HCT116 (cell line): ENCODE measurements at regions not wholly inside any gene's neighbourhood (a gene's known extent, or its start where the extent isn't known, plus 50 kb on each side); places are given as distances from the start of the nearest gene placed in this dataset.

ENCODE experiments used
- ATAC-seq: fragments of 200-7000 bp; cut with Tn5 transposase; 2 replicates; pipeline ENCODE4 v1.9.1; 2020; ENCODE audit warnings: mild to moderate bottlenecking, moderate library complexity
- BruUV-seq: library from RNA; stranded (reverse); fragments of 400-500 nt; replicated peaks from 2 replicates; lab custom pipeline; 2021; lab: Mats Ljungman, UMichigan
- CTCF ChIA-PET: fragments of 300-600 bp; sonication (Branson Sonifier 250); formaldehyde crosslinking; loops from one replicate; lab custom pipeline; 2021; ENCODE audit warnings: antibody characterized with exemption; lab: Charles Lee
- POLR2A ChIA-PET: fragments of 300-600, 350-600 bp; sonication (Branson Sonifier 250); formaldehyde crosslinking; loops from one replicate; lab custom pipeline; 2021; ENCODE audit warnings: antibody characterized with exemption; lab: Charles Lee
- RAD21 ChIA-PET, 2 experiments: fragments of 300-600 bp; sonication (Branson Sonifier 250); formaldehyde crosslinking; loops; one replicate each; lab custom pipeline; 2023; ENCODE audit warnings: low total read pairs in 2 of 2; ENCODE audit not compliant: uncharacterized antibody in 2 of 2, unreplicated experiment in 2 of 2, low non-redundant PET in 1 of 2; lab: Charles Lee
- DNase-seq: peaks from one replicate; pipeline ENCODE4 v3.0.0-alpha.2; 2010; ENCODE audit warnings: low read depth, low spot score
- H2AFZ ChIP-seq: fragments of 200-600 bp; shearing (Covaris generic), sonication (generic); 2 replicates; pipeline ENCODE4 v1.6.1; 2017; ENCODE audit warnings: low read depth, mixed run types, mixed read lengths, antibody characterized with exemption, low read length; ENCODE audit not compliant: poor library complexity, severe bottlenecking
- H3K27ac ChIP-seq: 2 replicates; pipeline ENCODE4 v1.5.1; 2012; ENCODE audit warnings: low read depth, low read length
- H3K27me3 ChIP-seq: fragments of 200-600 bp; sonication (generic); 2 replicates; pipeline ENCODE4 v1.6.1; 2016; ENCODE audit warnings: mixed run types, low read length, mixed read lengths; ENCODE audit not compliant: insufficient read depth
- H3K36me3 ChIP-seq, 2 experiments: fragments of 200-500 bp in 1 of 2; fragments of 200-600 bp in 1 of 2; sonication (Bioruptor generic) in 1 of 2; sonication (generic) in 1 of 2; 2 replicates each; pipeline versions ENCODE4 v1.5.1 to v1.6.1; 2014 to 2016; ENCODE audit warnings: low read length in 2 of 2, inconsistent platforms in 1 of 2, mixed read lengths in 1 of 2, mixed run types in 1 of 2; ENCODE audit not compliant: insufficient read depth in 2 of 2, control insufficient read depth in 1 of 2
- H3K4me1 ChIP-seq, 2 experiments: fragments of 200-600 bp in 1 of 2; sonication (generic) in 1 of 2; 2 replicates each; pipeline versions ENCODE4 v1.5.1 to v1.6.1; 2012 to 2017; ENCODE audit warnings: low read length in 2 of 2, inconsistent platforms in 1 of 2, mild to moderate bottlenecking in 1 of 2, mixed read lengths in 1 of 2, mixed run types in 1 of 2, moderate library complexity in 1 of 2; ENCODE audit not compliant: insufficient read depth in 2 of 2, control insufficient read depth in 1 of 2
- H3K4me2 ChIP-seq: fragments of 200-600 bp; sonication (generic); 2 replicates; pipeline ENCODE4 v1.6.1; 2017; ENCODE audit warnings: mixed run types, low read length, mixed read lengths
- H3K4me3 ChIP-seq, 2 experiments: fragments of 200-600 bp in 1 of 2; sonication (generic) in 1 of 2; replicated peaks in 1 of 2; 2 replicates each; pipeline ENCODE4 v1.5.1; 2011 to 2016; ENCODE audit warnings: low read length in 2 of 2, control low read depth in 1 of 2, low read depth in 1 of 2, mild to moderate bottlenecking in 1 of 2, mixed read lengths in 1 of 2, mixed run types in 1 of 2
- H3K79me2 ChIP-seq: fragments of 200-600 bp; sonication (generic); 2 replicates; pipeline ENCODE4 v1.6.1; 2017; ENCODE audit warnings: mild to moderate bottlenecking, mixed run types, low read length, moderate library complexity, mixed read lengths; ENCODE audit not compliant: insufficient read depth
- H3K9ac ChIP-seq: fragments of 200-600 bp; sonication (generic); 2 replicates; pipeline ENCODE4 v1.6.1; 2016; ENCODE audit warnings: low read length, mixed read lengths
- H3K9me2 ChIP-seq: fragments of 200-600 bp; sonication (generic), shearing (Covaris generic); 2 replicates; pipeline ENCODE4 v1.6.1; 2017; ENCODE audit warnings: mixed run types, mild to moderate bottlenecking, moderate library complexity; ENCODE audit not compliant: insufficient read depth
- H3K9me3 ChIP-seq, 2 experiments: fragments of 200-500 bp in 1 of 2; fragments of 200-600 bp in 1 of 2; sonication (Bioruptor generic) in 1 of 2; sonication (generic) in 1 of 2; 2 replicates each; pipeline ENCODE4 v1.6.1; 2014 to 2017; ENCODE audit warnings: low read length in 2 of 2, mixed read lengths in 2 of 2, inconsistent platforms in 1 of 2, low read depth in 1 of 2, mild to moderate bottlenecking in 1 of 2, mixed run types in 1 of 2, moderate library complexity in 1 of 2; ENCODE audit not compliant: control insufficient read depth in 1 of 2, insufficient read depth in 1 of 2
- H4K20me1 ChIP-seq: fragments of 200-600 bp; sonication (generic), shearing (Covaris generic); 2 replicates; pipeline ENCODE4 v1.6.1; 2017; ENCODE audit warnings: mixed run types, mild to moderate bottlenecking, moderate library complexity; ENCODE audit not compliant: insufficient read depth
- CBX3 ChIP-seq: IDR thresholded peaks from 2 replicates; pipeline ENCODE4 v1.6.1; 2012; ENCODE audit warnings: low read depth
- CEBPB ChIP-seq: IDR thresholded peaks from 2 replicates; pipeline ENCODE4 v1.6.1; 2012; ENCODE audit warnings: low read depth
- EGR1 ChIP-seq: IDR thresholded peaks from 2 replicates; pipeline ENCODE4 v1.6.1; 2012; ENCODE audit warnings: low read depth
- ELF1 ChIP-seq: IDR thresholded peaks from 2 replicates; pipeline ENCODE4 v1.6.1; 2012; ENCODE audit warnings: low read depth, borderline replicate concordance
- EZH2 ChIP-seq: fragments of 200-600 bp; sonication (generic); IDR thresholded peaks from 2 replicates; pipeline ENCODE4 v1.6.1; 2017; ENCODE audit warnings: antibody characterized with exemption, mixed run types
- FOSL1 ChIP-seq: IDR thresholded peaks from 2 replicates; pipeline ENCODE4 v1.6.1; 2012; ENCODE audit warnings: low read depth
- JUND ChIP-seq: IDR thresholded peaks from 2 replicates; pipeline ENCODE4 v1.6.1; 2012
- SIN3A ChIP-seq: IDR thresholded peaks from 2 replicates; pipeline ENCODE4 v1.6.1; 2012; ENCODE audit warnings: low read depth
- TCF7L2 ChIP-seq: IDR thresholded peaks from 2 replicates; pipeline ENCODE4 v1.7.0; 2011; ENCODE audit warnings: borderline replicate concordance, inconsistent platforms; ENCODE audit not compliant: insufficient read depth, insufficient read length; ENCODE audit errors: extremely low read depth
- YY1 ChIP-seq: IDR thresholded peaks from 2 replicates; pipeline ENCODE4 v1.6.1; 2011; ENCODE audit warnings: low read length, low read depth, moderate library complexity, mild to moderate bottlenecking; ENCODE audit not compliant: insufficient replicate concordance; ENCODE audit errors: extremely low read depth
- ZFX ChIP-seq: fragments of 450-650 bp; IDR thresholded peaks from 2 replicates; pipeline ENCODE4 v1.6.1; 2017
- ZNF274 ChIP-seq: fragments of 200-500 bp; sonication (Bioruptor generic); IDR thresholded peaks from 2 replicates; pipeline ENCODE4 v1.6.1; 2014; ENCODE audit warnings: mild to moderate bottlenecking, low read depth, low read length, inconsistent platforms
- intact Hi-C: fragments of 100-400 bp; cut with micrococcal nuclease; formaldehyde crosslinking; loops from 2 replicates; pipeline ENCODE4 v1.10.0; 2022
- TF ChIP-seq, protein P1 (sequence below): IDR thresholded peaks from 2 replicates; pipeline ENCODE4 v1.6.1; 2012
- TF ChIP-seq, protein P2 (sequence below): IDR thresholded peaks from 2 replicates; pipeline ENCODE4 v1.6.1; 2012
- TF ChIP-seq, protein P3 (sequence below): IDR thresholded peaks from 2 replicates; pipeline ENCODE4 v1.6.1; 2011; ENCODE audit warnings: mild to moderate bottlenecking, low read length, moderate library complexity; ENCODE audit not compliant: insufficient replicate concordance; ENCODE audit errors: extremely low read depth
- TF ChIP-seq, protein P4 (sequence below), 3 experiments: fragments of 200-600 bp in 1 of 3; sonication (generic) in 1 of 3; IDR thresholded peaks in 2 of 3; conservative IDR thresholded peaks in 1 of 3; 2 replicates each; pipeline ENCODE4 v1.5.1; 2012 to 2017; ENCODE audit warnings: low read depth in 2 of 3, low read length in 2 of 3, antibody characterized with exemption in 1 of 3, borderline replicate concordance in 1 of 3, control low read depth in 1 of 3, mild to moderate bottlenecking in 1 of 3, mixed read lengths in 1 of 3, mixed run types in 1 of 3, moderate library complexity in 1 of 3; ENCODE audit not compliant: insufficient read depth in 1 of 3

DNA sequence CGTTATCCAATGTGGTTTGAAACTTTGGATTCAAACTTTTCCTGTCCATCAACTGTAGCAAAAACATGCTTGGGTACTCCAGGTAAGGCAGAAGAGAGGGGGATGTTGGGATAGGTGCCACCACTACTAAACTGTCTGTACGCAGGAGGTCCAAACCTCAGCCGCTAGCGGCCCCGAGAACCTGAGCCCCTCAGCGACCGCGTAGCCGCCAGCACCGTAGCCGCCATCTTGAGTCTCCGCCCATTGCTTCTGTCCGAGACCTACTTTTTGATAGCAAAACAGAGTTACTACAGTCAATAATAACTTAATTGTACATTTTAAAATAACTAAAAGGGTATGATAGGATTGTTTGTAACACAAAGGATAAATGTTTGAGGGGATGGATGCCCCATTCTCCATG is 119.9 kb upstream of the GRID2 start:
- Histone ChIP-seq H3K79me2 (no peaks in the 10 kb centered on the region), H3K4me1 (no peaks in the 10 kb centered on the region), H3K9me2 (no peaks in the 10 kb centered on the region), H3K36me3 (no peaks in the 10 kb centered on the region), H3K4me3 (no peak overlapping the region), H3K4me2 (no peak overlapping the region), H3K27me3 (no peaks in the 10 kb centered on the region), H4K20me1 (no peaks in the 10 kb centered on the region), H2AFZ (no peak overlapping the region), H3K9ac (no peak overlapping the region), H3K9me3 (no peaks in the 10 kb centered on the region), H3K27ac (no peak overlapping the region)
- ChIA-PET POLR2A (no interaction called here), RAD21 (no interaction called here), CTCF (no interaction called here)
- intact Hi-C loops = no loop called here
- DNase-seq (no peak), ATAC-seq (no peak)
- no peak for TF ChIP-seq ELF1
- no peak for TF ChIP-seq JUND
- no peak for TF ChIP-seq FOSL1
- TF ChIP-seq ZFX = no peak
- no peak for TF ChIP-seq TCF7L2
- no peak for TF ChIP-seq ZNF274
- no peak for TF ChIP-seq SIN3A
- no peak for TF ChIP-seq EGR1
- TF ChIP-seq, protein P1, sequence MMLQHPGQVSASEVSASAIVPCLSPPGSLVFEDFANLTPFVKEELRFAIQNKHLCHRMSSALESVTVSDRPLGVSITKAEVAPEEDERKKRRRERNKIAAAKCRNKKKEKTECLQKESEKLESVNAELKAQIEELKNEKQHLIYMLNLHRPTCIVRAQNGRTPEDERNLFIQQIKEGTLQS = no peak
- TF ChIP-seq, protein P2, sequence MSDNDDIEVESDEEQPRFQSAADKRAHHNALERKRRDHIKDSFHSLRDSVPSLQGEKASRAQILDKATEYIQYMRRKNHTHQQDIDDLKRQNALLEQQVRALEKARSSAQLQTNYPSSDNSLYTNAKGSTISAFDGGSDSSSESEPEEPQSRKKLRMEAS = no peak
- no peak for TF ChIP-seq YY1
- TF ChIP-seq CEBPB = no peak
- TF ChIP-seq, protein P3, sequence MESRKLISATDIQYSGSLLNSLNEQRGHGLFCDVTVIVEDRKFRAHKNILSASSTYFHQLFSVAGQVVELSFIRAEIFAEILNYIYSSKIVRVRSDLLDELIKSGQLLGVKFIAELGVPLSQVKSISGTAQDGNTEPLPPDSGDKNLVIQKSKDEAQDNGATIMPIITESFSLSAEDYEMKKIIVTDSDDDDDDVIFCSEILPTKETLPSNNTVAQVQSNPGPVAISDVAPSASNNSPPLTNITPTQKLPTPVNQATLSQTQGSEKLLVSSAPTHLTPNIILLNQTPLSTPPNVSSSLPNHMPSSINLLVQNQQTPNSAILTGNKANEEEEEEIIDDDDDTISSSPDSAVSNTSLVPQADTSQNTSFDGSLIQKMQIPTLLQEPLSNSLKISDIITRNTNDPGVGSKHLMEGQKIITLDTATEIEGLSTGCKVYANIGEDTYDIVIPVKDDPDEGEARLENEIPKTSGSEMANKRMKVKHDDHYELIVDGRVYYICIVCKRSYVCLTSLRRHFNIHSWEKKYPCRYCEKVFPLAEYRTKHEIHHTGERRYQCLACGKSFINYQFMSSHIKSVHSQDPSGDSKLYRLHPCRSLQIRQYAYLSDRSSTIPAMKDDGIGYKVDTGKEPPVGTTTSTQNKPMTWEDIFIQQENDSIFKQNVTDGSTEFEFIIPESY = no peak
- TF ChIP-seq CBX3 = no peak
- TF ChIP-seq, protein P4, sequence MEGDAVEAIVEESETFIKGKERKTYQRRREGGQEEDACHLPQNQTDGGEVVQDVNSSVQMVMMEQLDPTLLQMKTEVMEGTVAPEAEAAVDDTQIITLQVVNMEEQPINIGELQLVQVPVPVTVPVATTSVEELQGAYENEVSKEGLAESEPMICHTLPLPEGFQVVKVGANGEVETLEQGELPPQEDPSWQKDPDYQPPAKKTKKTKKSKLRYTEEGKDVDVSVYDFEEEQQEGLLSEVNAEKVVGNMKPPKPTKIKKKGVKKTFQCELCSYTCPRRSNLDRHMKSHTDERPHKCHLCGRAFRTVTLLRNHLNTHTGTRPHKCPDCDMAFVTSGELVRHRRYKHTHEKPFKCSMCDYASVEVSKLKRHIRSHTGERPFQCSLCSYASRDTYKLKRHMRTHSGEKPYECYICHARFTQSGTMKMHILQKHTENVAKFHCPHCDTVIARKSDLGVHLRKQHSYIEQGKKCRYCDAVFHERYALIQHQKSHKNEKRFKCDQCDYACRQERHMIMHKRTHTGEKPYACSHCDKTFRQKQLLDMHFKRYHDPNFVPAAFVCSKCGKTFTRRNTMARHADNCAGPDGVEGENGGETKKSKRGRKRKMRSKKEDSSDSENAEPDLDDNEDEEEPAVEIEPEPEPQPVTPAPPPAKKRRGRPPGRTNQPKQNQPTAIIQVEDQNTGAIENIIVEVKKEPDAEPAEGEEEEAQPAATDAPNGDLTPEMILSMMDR (IDR thresholded peaks at IDR 0.05 in 2 of 3, conservative IDR thresholded peaks at IDR 0.05 in 1 of 3; ENCODE audit: borderline replicate concordance in 1 of 3, insufficient read depth in 1 of 3, low read depth in 2 of 3, low read length in 2 of 3) = no peak
- no peak for TF ChIP-seq EZH2
- no TSS peak for BruUV-seq
